H1 (cell line): ENCODE measurements at regions not wholly inside any gene's neighbourhood (a gene's known extent, or its start where the extent isn't known, plus 50 kb on each side); places are given as distances from the start of the nearest gene placed in this dataset.

Experiments
- CTCF ChIA-PET: fragments of 300-600 bp; sonication (Branson Sonifier 250); formaldehyde crosslinking; loops from one replicate; lab custom pipeline; 2021; ENCODE audit not compliant: partially characterized antibody; lab: Charles Lee
- POLR2A ChIA-PET: fragments of 300-600 bp; sonication (Branson Sonifier 250); formaldehyde crosslinking; loops from one replicate; lab custom pipeline; 2021; ENCODE audit warnings: inconsistent platforms; ENCODE audit not compliant: partially characterized antibody; lab: Charles Lee
- DNase-seq, 2 experiments: peaks; one replicate each; pipeline versions ENCODE4 v3.0.0 to v3.0.0-alpha.2; 2010 to 2022; ENCODE audit warnings: low spot score in 2 of 2, low read depth in 1 of 2, mixed read lengths in 1 of 2
- FAIRE-seq: peaks from 2 replicates; lab custom pipeline; 2011; peaks lifted over from hg19 to GRCh38; lab: Jason Lieb, UNC
- H2AFZ ChIP-seq: 2 replicates; pipeline ENCODE4 v1.8.1; 2012; ENCODE audit warnings: low read length, inconsistent platforms
- H2AK5ac ChIP-seq: 2 replicates; pipeline ENCODE4 v1.6.1; 2013; ENCODE audit warnings: low read depth, low read length
- H2BK120ac ChIP-seq: replicated peaks from 2 replicates; pipeline ENCODE3; 2013; ENCODE audit warnings: low read depth, low read length, inconsistent platforms
- H2BK12ac ChIP-seq: 2 replicates; pipeline ENCODE4 v1.6.1; 2013; ENCODE audit warnings: low read depth, low read length
- H2BK15ac ChIP-seq: 2 replicates; pipeline ENCODE4 v1.6.1; 2013; ENCODE audit warnings: low read length
- H2BK20ac ChIP-seq: 2 replicates; pipeline ENCODE4 v1.6.1; 2013; ENCODE audit warnings: low read length
- H2BK5ac ChIP-seq: 2 replicates; pipeline ENCODE4 v1.6.1; 2013; ENCODE audit warnings: low read depth, low read length
- H3K14ac ChIP-seq: 2 replicates; pipeline ENCODE4 v1.6.1; 2013; ENCODE audit warnings: inconsistent platforms; ENCODE audit not compliant: insufficient read length
- H3K18ac ChIP-seq: 2 replicates; pipeline ENCODE4 v1.6.1; 2013; ENCODE audit warnings: low read length; ENCODE audit errors: extremely low read depth
- H3K23ac ChIP-seq: 2 replicates; pipeline ENCODE4 v1.6.1; 2013; ENCODE audit warnings: inconsistent platforms; ENCODE audit not compliant: insufficient read length
- H3K23me2 ChIP-seq: 2 replicates; pipeline ENCODE4 v1.6.1; 2013; ENCODE audit warnings: low read depth, low read length
- H3K27ac ChIP-seq: 2 replicates; pipeline ENCODE4 v1.6.1; 2011; ENCODE audit warnings: low read depth, low read length, inconsistent platforms
- H3K27me3 ChIP-seq, 4 experiments: replicated peaks in 1 of 4; 1 replicate in 1 of 4; 2 replicates in 3 of 4; pipeline versions ENCODE4 v1.6.1 to v1.8.1; 2011 to 2013; ENCODE audit warnings: low read length in 3 of 4, mild to moderate bottlenecking in 3 of 4, inconsistent platforms in 2 of 4, mixed read lengths in 2 of 4, moderate library complexity in 1 of 4; ENCODE audit not compliant: control insufficient read depth in 3 of 4, insufficient read depth in 3 of 4; ENCODE audit errors: extremely low read depth in 1 of 4
- H3K36me3 ChIP-seq, 4 experiments: 2 replicates each; pipeline versions ENCODE4 v1.6.1 to v1.8.1; 2011 to 2013; ENCODE audit warnings: mild to moderate bottlenecking in 4 of 4, low read length in 3 of 4, moderate library complexity in 2 of 4, control low read depth in 1 of 4, inconsistent platforms in 1 of 4; ENCODE audit not compliant: insufficient read depth in 4 of 4, control insufficient read depth in 2 of 4
- H3K4ac ChIP-seq: replicated peaks from 2 replicates; pipeline ENCODE3; 2013; ENCODE audit warnings: low read length, low read depth, mixed read lengths, inconsistent platforms; ENCODE audit not compliant: insufficient read length
- H3K4me1 ChIP-seq, 4 experiments: replicated peaks in 1 of 4; 1 replicate in 1 of 4; 2 replicates in 3 of 4; pipeline versions ENCODE4 v1.6.1 to v1.8.1; 2011 to 2013; ENCODE audit warnings: low read length in 3 of 4, inconsistent platforms in 2 of 4, mixed read lengths in 1 of 4; ENCODE audit not compliant: insufficient read depth in 4 of 4, control insufficient read depth in 3 of 4
- H3K4me2 ChIP-seq, 2 experiments: 2 replicates each; pipeline versions ENCODE4 v1.6.1 to v1.8.1; 2011 to 2013; ENCODE audit warnings: low read depth in 2 of 2, low read length in 2 of 2, control low read depth in 1 of 2, inconsistent platforms in 1 of 2, mild to moderate bottlenecking in 1 of 2; ENCODE audit not compliant: insufficient read depth in 1 of 2
- H3K4me3 ChIP-seq, 4 experiments: fragments of 200-600, 300-600 bp in 1 of 4; sonication (generic), shearing (Covaris generic), sonication (Bioruptor Twin) in 1 of 4; 2 replicates each; pipeline versions ENCODE4 v1.5.1 to v1.8.1; 2011 to 2016; ENCODE audit warnings: low read length in 4 of 4, low read depth in 3 of 4, control low read depth in 2 of 4, inconsistent platforms in 2 of 4, mild to moderate bottlenecking in 2 of 4, mixed read lengths in 1 of 4, moderate library complexity in 1 of 4; ENCODE audit not compliant: insufficient read depth in 2 of 4; ENCODE audit errors: extremely low read depth in 1 of 4
- H3K56ac ChIP-seq: replicated peaks from 2 replicates; pipeline ENCODE3; 2013; ENCODE audit warnings: low read depth, mild to moderate bottlenecking, mixed read lengths, low read length, inconsistent platforms; ENCODE audit not compliant: insufficient read length
- H3K79me1 ChIP-seq: 2 replicates; pipeline ENCODE4 v1.6.1; 2013; ENCODE audit warnings: low read depth, low read length, control low read depth
- H3K79me2 ChIP-seq, 2 experiments: 2 replicates each; pipeline versions ENCODE4 v1.6.1 to v1.8.1; 2012 to 2013; ENCODE audit warnings: low read length in 2 of 2, mild to moderate bottlenecking in 2 of 2, inconsistent platforms in 1 of 2; ENCODE audit not compliant: insufficient read depth in 2 of 2, control insufficient read depth in 1 of 2
- H3K9ac ChIP-seq, 4 experiments: replicated peaks in 1 of 4; 1 replicate in 1 of 4; 2 replicates in 3 of 4; pipeline versions ENCODE4 v1.6.1 to v1.8.1; 2011 to 2013; ENCODE audit warnings: low read depth in 3 of 4, low read length in 3 of 4, control low read depth in 2 of 4, mild to moderate bottlenecking in 2 of 4, moderate library complexity in 2 of 4, inconsistent platforms in 1 of 4; ENCODE audit errors: extremely low read depth in 1 of 4
- H3K9me3 ChIP-seq, 2 experiments: 2 replicates each; pipeline versions ENCODE4 v1.6.1 to v1.8.1; 2012 to 2013; ENCODE audit warnings: mild to moderate bottlenecking in 2 of 2, moderate library complexity in 2 of 2, control low read depth in 1 of 2, inconsistent platforms in 1 of 2, low read depth in 1 of 2, low read length in 1 of 2, mixed read lengths in 1 of 2; ENCODE audit not compliant: insufficient read depth in 2 of 2
- H4K20me1 ChIP-seq, 2 experiments: replicated peaks in 1 of 2; 2 replicates each; pipeline versions ENCODE3 to v1.8.1; 2011 to 2013; ENCODE audit warnings: inconsistent platforms in 2 of 2, low read length in 2 of 2, mild to moderate bottlenecking in 1 of 2; ENCODE audit not compliant: insufficient read depth in 2 of 2, control insufficient read depth in 1 of 2
- H4K5ac ChIP-seq: 2 replicates; pipeline ENCODE4 v1.6.1; 2013; ENCODE audit warnings: low read length, low read depth, mixed read lengths, inconsistent platforms; ENCODE audit not compliant: insufficient read length
- H4K8ac ChIP-seq: 2 replicates; pipeline ENCODE4 v1.8.0; 2013; ENCODE audit warnings: mild to moderate bottlenecking, moderate library complexity, low read length, inconsistent platforms; ENCODE audit not compliant: insufficient read depth; ENCODE audit errors: extremely low read depth
- H4K91ac ChIP-seq: replicated peaks from 2 replicates; pipeline ENCODE3; 2013; ENCODE audit warnings: low read length, mixed read lengths, inconsistent platforms; ENCODE audit not compliant: insufficient read length
- CHD1 ChIP-seq: IDR thresholded peaks from 2 replicates; pipeline ENCODE4 v1.6.1; 2012; ENCODE audit warnings: low read depth, low read length, improper control_type of control experiment
- EGR1 ChIP-seq: IDR thresholded peaks from 2 replicates; pipeline ENCODE4 v1.6.1; 2011; ENCODE audit warnings: low read depth, low read length, borderline replicate concordance
- GABPA ChIP-seq: IDR thresholded peaks from 2 replicates; pipeline ENCODE4 v1.6.1; 2011; ENCODE audit warnings: mild to moderate bottlenecking, low read length, moderate library complexity, borderline replicate concordance; ENCODE audit not compliant: insufficient read depth
- HDAC2 ChIP-seq, 2 experiments: fragments of 300-600 bp in 1 of 2; sonication (generic) in 1 of 2; IDR thresholded peaks; 2 replicates each; pipeline ENCODE4 v1.6.1; 2011 to 2012; ENCODE audit warnings: low read depth in 2 of 2, low read length in 2 of 2, mild to moderate bottlenecking in 2 of 2, moderate library complexity in 2 of 2, borderline replicate concordance in 1 of 2, inconsistent platforms in 1 of 2
- JUND ChIP-seq: IDR thresholded peaks from 2 replicates; pipeline ENCODE4 v1.6.1; 2011; ENCODE audit warnings: mild to moderate bottlenecking, improper control_type of control experiment, low read length
- KDM5A ChIP-seq: fragments of 200-600 bp; IDR thresholded peaks from 2 replicates; pipeline ENCODE4 v1.7.1; 2012; ENCODE audit warnings: mild to moderate bottlenecking, low read length, inconsistent platforms, mixed read lengths
- MAFK ChIP-seq: IDR thresholded peaks from 2 replicates; pipeline ENCODE4 v1.6.1; 2012; ENCODE audit warnings: low read depth, mild to moderate bottlenecking, improper control_type of control experiment, low read length
- NRF1 ChIP-seq: IDR thresholded peaks from 2 replicates; pipeline ENCODE4 v1.6.1; 2011; ENCODE audit warnings: mild to moderate bottlenecking, low read depth, low read length, improper control_type of control experiment
- POLR2A ChIP-seq, 2 experiments: IDR thresholded peaks; 1 replicate in 1 of 2; 2 replicates in 1 of 2; pipeline ENCODE4 v1.6.1; 2011; ENCODE audit warnings: low read depth in 2 of 2, low read length in 2 of 2, mild to moderate bottlenecking in 2 of 2; ENCODE audit errors: control extremely low read depth in 1 of 2
- POLR2AphosphoS5 ChIP-seq: IDR thresholded peaks from 2 replicates; pipeline ENCODE4 v1.6.1; 2011; ENCODE audit warnings: low read depth, low read length
- SIRT6 ChIP-seq: IDR thresholded peaks from one replicate; pipeline ENCODE4 v1.7.1; 2012; ENCODE audit warnings: low read length, inconsistent platforms
- SIX5 ChIP-seq: IDR thresholded peaks from 2 replicates; pipeline ENCODE4 v1.6.1; 2011; ENCODE audit warnings: mild to moderate bottlenecking, low read depth, low read length
- SRF ChIP-seq: IDR thresholded peaks from 2 replicates; pipeline ENCODE4 v1.6.1; 2011; ENCODE audit warnings: mild to moderate bottlenecking, low read depth, low read length, moderate library complexity
- WGBS, 2 experiments: shearing (Covaris generic) in 1 of 2; methylation state at CpG; one replicate each; pipeline versions ENCODE4 v1.1.6 to v1.1.7; 2013 to 2015; ENCODE audit warnings: low lambda C conversion rate in 2 of 2, mixed read lengths in 2 of 2, inconsistent platforms in 1 of 2, low coverage in 1 of 2, missing lambda C conversion rate in 1 of 2; ENCODE audit not compliant: insufficient replicate concordance in 2 of 2, insufficient coverage in 1 of 2, insufficient read length in 1 of 2; ENCODE audit errors: extremely low coverage in 1 of 2, missing lambda C conversion rate in 1 of 2; 5-methylcytosine and 5-hydroxymethylcytosine counted together
- TF ChIP-seq, protein P1 (sequence below): IDR thresholded peaks from 2 replicates; pipeline ENCODE4 v1.6.1; 2012; ENCODE audit warnings: inconsistent platforms
- TF ChIP-seq, protein P2 (sequence below): IDR thresholded peaks from 2 replicates; pipeline ENCODE4 v1.6.1; 2011; ENCODE audit warnings: low read depth, mild to moderate bottlenecking, low read length; ENCODE audit not compliant: insufficient read depth

DNA sequence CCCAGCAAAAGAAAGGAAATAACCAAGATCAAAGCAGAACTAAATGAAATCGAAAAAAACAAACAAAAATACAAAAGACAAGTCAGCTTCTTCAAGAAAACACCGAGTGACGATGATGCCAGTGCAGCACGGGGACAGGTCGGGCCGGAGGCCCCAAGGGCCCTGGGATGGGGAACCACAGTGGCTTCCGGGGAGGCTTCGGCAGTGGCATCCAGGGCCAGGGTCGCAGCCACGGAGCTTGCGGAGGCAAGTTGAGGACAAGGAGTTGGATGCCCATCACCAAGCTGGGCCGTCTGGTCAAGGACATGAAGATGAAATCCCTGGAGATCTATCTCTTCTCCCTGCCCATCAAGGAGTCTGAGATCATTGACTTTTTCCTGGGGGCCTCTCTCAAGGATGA lies 53.2 kb upstream of the WDR41 start:
- no peak overlapping the region for H4K5ac ChIP-seq
- H2BK15ac ChIP-seq, result no peak overlapping the region
- H4K8ac ChIP-seq, result no peak overlapping the region
- H2AK5ac ChIP-seq, result no peak overlapping the region
- no peaks in the 10 kb centered on the region for H3K9me3 ChIP-seq
- H3K27me3 ChIP-seq, result no peaks in the 10 kb centered on the region
- no peak overlapping the region for H2AFZ ChIP-seq
- no peaks in the 10 kb centered on the region for H3K79me1 ChIP-seq
- H2BK12ac ChIP-seq, result no peak overlapping the region
- H4K20me1 ChIP-seq, result no peaks in the 10 kb centered on the region
- WGBS, 2 experiments, result 91% methylated on average over 12 of the region's 12 CpGs; no CpG with 5 or more reads in 1 of the 2 experiments
- no peak overlapping the region for H3K4me2 ChIP-seq
- H2BK120ac ChIP-seq, result no peak overlapping the region
- no peak overlapping the region for H3K23ac ChIP-seq
- DNase-seq (no peak), FAIRE-seq (no peak)
- H3K18ac ChIP-seq, result no peak overlapping the region
- H3K27ac ChIP-seq, result no peak overlapping the region
- no peak overlapping the region for H3K56ac ChIP-seq
- CTCF ChIA-PET, result no interaction called here
- H2BK20ac ChIP-seq, result no peak overlapping the region
- no peak overlapping the region for H3K4ac ChIP-seq
- no peak overlapping the region for H3K4me3 ChIP-seq
- no peaks in the 10 kb centered on the region for H3K4me1 ChIP-seq
- H2BK5ac ChIP-seq, result no peak overlapping the region
- POLR2A ChIA-PET, result no interaction called here
- no peaks in the 10 kb centered on the region for H3K36me3 ChIP-seq
- no peaks in the 10 kb centered on the region for H3K23me2 ChIP-seq
- H3K79me2 ChIP-seq, result no peaks in the 10 kb centered on the region
- H3K14ac ChIP-seq, result no peak overlapping the region
- H3K9ac ChIP-seq, result no peak overlapping the region
- no peak overlapping the region for H4K91ac ChIP-seq
- TF ChIP-seq POLR2A (IDR thresholded peaks at IDR 0.05; ENCODE audit: control extremely low read depth in 1 of 2, low read depth in 2 of 2, low read length in 2 of 2) (no peak), KDM5A (no peak), POLR2AphosphoS5 (no peak), GABPA (no peak), CHD1 (no peak), HDAC2 (IDR thresholded peaks at IDR 0.05; ENCODE audit: borderline replicate concordance in 1 of 2, low read depth in 2 of 2, low read length in 2 of 2) (no peak), SIX5 (no peak), MAFK (no peak), JUND (no peak), SIRT6 (no peak), EGR1 (no peak), NRF1 (no peak), SRF (no peak)
- TF ChIP-seq, protein P1, sequence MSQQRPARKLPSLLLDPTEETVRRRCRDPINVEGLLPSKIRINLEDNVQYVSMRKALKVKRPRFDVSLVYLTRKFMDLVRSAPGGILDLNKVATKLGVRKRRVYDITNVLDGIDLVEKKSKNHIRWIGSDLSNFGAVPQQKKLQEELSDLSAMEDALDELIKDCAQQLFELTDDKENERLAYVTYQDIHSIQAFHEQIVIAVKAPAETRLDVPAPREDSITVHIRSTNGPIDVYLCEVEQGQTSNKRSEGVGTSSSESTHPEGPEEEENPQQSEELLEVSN, result no peak
- TF ChIP-seq, protein P2, sequence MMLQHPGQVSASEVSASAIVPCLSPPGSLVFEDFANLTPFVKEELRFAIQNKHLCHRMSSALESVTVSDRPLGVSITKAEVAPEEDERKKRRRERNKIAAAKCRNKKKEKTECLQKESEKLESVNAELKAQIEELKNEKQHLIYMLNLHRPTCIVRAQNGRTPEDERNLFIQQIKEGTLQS, result no peak
